Dedifferentiated amniotic fluid mesenchymal stem cell (primary cell): ENCODE measurements at regions not wholly inside any gene's neighbourhood (a gene's known extent, or its start where the extent isn't known, plus 50 kb on each side); places are given as distances from the start of the nearest gene placed in this dataset.

Experiments
- DNase-seq: peaks from one replicate; pipeline ENCODE4 v3.0.0-alpha.2; 2016; ENCODE audit errors: extremely low spot score

- no peak for DNase-seq
Observed at GRCh38 chr3:159127021-159127392, 325.2 kb downstream of the MFSD1 start.

- peak; percentile 26 for DNase-seq
Observed at GRCh38 chr3:159128628-159129027, 326.8 kb downstream of the MFSD1 start.

- DNase-seq = no peak
Observed at GRCh38 chr3:159130108-159130507, 328.3 kb downstream of the MFSD1 start.

GRCh38 chr3:159131376-159131775, 329.5 kb downstream of the MFSD1 start:
- no peak for DNase-seq

- DNase-seq = no peak
Observed at GRCh38 chr3:159137949-159138348, 336.1 kb downstream of the MFSD1 start.

GRCh38 chr3:159139326-159139725, 337.5 kb downstream of the MFSD1 start:
- DNase-seq = no peak

- DNase-seq = no peak
Observed at GRCh38 chr3:159144472-159144871, 342.6 kb downstream of the MFSD1 start.

- DNase-seq = no peak
Observed at GRCh38 chr3:159144891-159145290, 343.0 kb downstream of the MFSD1 start.

- DNase-seq = no peak
Observed at GRCh38 chr3:159146392-159146791, 344.5 kb downstream of the MFSD1 start.

- DNase-seq = no peak
Observed at GRCh38 chr3:159146856-159147435, 345.1 kb downstream of the MFSD1 start.

- no peak for DNase-seq
Observed at GRCh38 chr3:159147813-159148212, 346.0 kb downstream of the MFSD1 start.

- DNase-seq = no peak
Observed at GRCh38 chr3:159148466-159148865, 346.6 kb downstream of the MFSD1 start.

- DNase-seq = no peak
Observed at GRCh38 chr3:159149131-159149530, 347.3 kb downstream of the MFSD1 start.

- DNase-seq = no peak
Observed at GRCh38 chr3:159149633-159150032, 347.8 kb downstream of the MFSD1 start.

- no peak for DNase-seq
Observed at GRCh38 chr3:159150180-159150579, 348.3 kb downstream of the MFSD1 start.

GRCh38 chr3:159151130-159151529, 349.3 kb downstream of the MFSD1 start:
- no peak for DNase-seq

- no peak for DNase-seq
Observed at GRCh38 chr3:159157275-159157674, 355.4 kb downstream of the MFSD1 start.

GRCh38 chr3:159158213-159158612, 356.4 kb downstream of the MFSD1 start:
- DNase-seq = no peak

- no peak for DNase-seq
Observed at GRCh38 chr3:159158801-159159200, 356.9 kb downstream of the MFSD1 start.

GRCh38 chr3:159159546-159159945, 357.7 kb downstream of the MFSD1 start:
- no peak for DNase-seq

- no peak for DNase-seq
Observed at GRCh38 chr3:159163656-159164055, 361.8 kb downstream of the MFSD1 start.

GRCh38 chr3:159165961-159166360, 364.1 kb downstream of the MFSD1 start:
- DNase-seq = no peak

GRCh38 chr3:159166899-159167586, 365.2 kb downstream of the MFSD1 start:
- DNase-seq = no peak

- no peak for DNase-seq
Observed at GRCh38 chr3:159168788-159169187, 366.9 kb downstream of the MFSD1 start.
